GM19463 (cell line): ENCODE measurements at regions not wholly inside any gene's neighbourhood (a gene's known extent, or its start where the extent isn't known, plus 50 kb on each side); places are given as distances from the start of the nearest gene placed in this dataset.
"Not testable (repeated sequence)": the region's sequence is repeated elsewhere in the genome, so short reads cannot be mapped to it uniquely, and the experiment has no call there.

Experiments used
- ATAC-seq: cut with Tn5 transposase; IDR thresholded peaks from one replicate; pipeline ENCODE4 v1.9.1; 2021; ENCODE audit warnings: mild to moderate bottlenecking, moderate library complexity; ENCODE audit not compliant: unreplicated experiment

DNA sequence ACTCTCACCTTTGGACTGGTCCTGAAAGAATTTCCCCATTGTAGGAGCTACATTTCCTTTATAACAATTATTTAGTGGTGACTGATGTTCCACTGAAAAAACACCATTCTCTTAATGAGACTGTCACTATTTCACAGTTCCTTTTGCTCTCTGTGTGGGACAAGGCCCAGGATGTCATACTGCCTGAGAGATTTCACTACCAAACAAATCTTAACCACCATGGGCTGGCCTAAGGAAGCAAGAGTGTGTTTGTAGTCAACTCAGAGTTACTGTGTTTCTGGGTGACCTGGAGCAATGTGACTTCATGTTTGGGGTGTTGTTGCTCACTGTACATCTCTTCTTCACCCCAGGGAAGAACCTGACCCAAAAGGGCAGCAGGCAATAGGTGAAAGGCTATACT is 50.1 kb upstream of the ZNF608 start:
- peak; percentile 47 for ATAC-seq

DNA sequence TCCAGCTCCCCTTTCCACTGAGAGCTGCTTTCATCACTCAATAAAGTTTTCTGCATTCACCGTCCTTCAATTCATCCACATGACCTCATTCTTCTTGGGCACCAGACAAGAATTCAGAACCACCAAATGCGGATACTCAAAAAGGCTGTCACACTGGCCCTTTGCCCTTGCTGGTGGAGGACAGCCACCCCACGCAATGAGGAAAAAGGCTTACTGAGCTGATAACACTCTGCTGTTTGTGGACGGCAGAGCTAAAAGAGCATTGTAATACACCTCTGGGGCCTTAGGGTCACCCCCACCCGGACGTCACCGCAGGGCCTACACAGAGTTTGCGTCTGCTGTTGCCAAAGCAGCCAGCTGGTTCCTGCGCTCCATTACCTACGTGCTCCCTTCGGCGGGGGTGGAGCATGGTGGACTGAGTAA is 51.2 kb upstream of the ZNF608 start:
- ATAC-seq: no peak

DNA sequence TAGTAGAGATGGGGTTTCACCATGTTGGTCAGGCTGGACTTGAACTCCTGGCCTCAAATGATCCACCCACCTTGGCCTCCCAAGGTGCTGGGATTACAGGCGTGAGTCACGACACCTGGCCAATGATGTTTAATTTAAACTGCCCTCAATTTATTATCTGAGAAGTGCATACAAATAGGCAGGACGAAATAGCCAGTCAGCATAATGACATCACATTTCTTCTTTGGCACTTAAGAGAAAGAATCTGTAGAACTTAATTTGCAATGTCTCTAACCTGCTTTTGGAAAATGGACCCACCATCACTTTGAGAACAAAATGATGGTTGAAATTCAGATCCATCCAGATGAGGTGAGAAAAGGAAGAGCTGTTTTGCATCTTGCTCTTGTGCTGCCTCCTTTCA is 52.5 kb upstream of the ZNF608 start:
- no peak for ATAC-seq

DNA sequence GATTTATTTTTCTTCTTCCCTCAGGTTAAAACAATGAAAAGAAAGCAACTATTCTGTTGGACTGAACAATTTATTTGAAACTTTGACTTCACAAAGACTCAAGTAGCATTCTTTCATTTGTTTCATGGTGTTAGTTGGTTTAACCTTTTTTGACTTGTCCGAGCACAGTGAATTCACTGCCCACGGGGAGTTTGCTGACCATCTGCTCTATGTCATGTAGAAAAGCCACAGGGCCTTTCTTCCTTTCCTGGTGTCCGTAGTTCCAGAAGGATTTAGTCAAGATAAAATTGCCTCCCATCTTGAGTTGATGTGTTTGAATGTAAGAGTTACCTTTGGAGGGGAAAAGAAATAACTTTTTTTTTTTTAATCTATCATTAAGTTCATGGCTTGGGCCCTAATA is 55.1 kb upstream of the ZNF608 start:
- no peak for ATAC-seq

DNA sequence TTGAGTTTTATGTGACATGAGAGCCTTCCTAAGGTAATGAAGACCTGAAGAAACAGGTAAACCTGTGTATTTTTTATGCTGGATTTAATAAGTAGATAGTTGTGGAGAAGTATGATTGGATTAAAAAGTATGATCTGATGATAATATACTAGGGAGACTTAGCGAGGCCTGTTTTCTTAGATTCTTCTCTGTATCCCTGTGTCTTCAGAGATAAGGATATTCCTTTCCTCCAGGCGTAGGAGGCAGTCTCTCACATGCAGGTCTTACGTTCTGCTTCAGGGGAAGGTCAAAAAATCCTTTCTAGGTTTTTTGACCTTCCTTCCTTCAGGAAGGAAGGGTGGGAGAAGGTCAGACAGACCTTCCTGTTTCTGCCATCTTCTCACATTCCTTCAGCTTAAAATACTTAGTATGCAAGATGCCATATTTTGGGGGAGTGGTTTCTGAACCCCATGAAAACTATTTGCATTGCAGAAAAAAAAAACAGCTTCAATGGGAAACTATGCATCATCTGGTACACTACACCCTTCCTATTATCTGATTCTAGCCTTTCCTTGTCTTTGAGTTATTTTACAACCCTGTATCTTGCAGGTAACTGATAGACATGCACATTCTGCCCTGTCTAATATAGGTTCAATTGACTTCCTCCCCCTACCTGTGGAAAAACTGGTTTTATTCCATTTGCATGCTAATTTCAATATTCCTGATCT is 57.3 kb upstream of the ZNF608 start:
- ATAC-seq: no peak

DNA sequence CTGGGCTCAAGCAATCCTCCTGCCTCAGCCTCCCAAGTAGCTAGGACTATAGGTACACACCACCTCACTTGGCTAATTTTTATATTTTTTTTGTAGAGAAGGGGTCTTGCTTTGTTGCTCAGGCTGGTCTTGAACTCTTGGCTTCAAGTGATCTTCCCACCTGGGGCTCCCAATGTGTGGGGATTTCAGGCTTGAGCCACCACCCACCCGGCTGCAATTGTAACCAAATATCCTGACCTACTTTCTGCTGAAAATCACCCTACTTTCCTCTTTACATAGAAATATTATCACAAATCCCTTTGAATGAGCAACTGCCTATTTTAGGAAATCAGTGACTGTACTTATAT is 59.6 kb upstream of the ZNF608 start:
- ATAC-seq: no peak

DNA sequence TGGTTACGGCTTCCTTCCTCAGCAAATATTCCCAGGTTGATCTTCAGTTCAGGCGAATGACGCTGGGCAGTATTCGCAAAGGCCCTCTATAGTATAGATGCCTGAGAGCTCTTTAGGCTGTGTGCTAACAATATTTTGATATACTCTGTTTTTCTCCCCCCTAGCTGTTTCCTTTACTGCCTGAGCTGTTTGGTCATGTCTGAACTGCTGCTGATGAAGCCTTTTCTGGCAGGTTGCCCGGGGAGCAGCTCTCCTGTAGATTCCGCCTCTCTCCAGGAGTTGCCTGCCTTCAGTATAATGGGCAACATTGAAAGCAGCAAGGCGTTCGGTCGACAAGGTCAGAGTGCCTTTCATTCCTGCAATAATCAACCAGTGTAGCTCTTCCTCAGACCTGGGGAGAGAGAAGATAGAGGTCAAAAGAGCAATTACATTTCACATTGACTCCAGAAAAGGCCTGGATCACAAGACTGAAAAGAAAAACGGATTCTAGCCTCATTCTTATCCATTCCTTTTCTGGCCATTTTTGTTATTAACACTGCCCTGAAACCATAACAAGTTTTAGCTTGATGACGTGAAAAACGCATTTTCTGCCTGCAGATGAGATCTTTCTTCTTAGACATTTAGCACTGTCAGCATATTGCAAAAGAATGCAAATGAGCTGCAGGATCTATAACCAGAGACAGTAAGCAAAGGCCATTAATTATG is 60.1 kb upstream of the ZNF608 start:
- no peak for ATAC-seq

DNA sequence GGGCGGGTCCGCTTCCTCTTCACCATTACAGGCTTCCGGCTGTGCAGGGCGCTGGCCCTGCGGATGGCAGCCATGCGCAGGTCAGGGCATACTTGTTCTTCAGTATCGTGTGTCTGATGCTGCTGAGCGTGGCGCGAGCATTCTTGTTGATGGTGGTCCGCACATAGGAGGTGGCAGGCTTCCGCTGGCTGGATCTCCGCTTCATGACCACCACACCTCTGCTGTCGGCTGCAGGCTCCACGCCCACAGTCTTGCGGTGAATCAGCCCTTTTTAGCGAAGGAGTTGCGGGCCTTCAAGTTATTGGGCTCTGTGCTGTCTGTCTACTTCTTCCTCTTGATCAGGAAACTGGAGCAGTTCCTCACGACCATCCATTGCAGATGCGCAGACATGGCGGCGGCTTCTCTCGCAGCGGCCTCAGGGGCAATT is 62.4 kb upstream of the ZNF608 start:
- ATAC-seq: no peak

DNA sequence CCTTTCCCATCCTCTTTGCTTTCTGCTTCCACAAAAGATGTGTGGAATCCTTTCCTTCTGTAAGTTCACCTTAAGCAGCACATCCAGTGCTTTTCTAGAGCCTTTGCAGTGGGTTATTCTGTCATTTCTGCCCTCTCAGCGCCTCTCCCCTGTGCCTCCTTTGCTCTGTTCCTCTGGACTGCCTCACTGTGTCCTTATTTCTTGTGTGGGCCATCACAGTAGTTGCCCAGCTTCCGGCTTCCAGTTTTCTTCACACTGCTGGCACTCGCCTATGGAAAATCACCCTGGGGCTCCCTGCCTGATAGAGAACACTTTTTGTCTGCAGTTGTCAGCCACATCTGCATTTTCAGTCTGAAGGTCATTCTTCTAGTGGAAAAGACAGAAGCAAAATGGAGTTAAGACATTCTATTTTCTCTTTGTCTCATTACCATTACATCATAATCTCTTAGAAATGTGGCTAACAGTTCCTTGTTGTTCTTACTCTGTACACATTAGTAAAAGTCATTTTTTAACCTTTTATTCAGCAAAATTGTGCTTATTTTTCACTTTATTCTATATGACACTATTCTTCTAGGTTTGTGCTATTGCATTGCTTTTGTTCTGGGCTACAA is 64.1 kb upstream of the ZNF608 start:
- ATAC-seq: no peak

DNA sequence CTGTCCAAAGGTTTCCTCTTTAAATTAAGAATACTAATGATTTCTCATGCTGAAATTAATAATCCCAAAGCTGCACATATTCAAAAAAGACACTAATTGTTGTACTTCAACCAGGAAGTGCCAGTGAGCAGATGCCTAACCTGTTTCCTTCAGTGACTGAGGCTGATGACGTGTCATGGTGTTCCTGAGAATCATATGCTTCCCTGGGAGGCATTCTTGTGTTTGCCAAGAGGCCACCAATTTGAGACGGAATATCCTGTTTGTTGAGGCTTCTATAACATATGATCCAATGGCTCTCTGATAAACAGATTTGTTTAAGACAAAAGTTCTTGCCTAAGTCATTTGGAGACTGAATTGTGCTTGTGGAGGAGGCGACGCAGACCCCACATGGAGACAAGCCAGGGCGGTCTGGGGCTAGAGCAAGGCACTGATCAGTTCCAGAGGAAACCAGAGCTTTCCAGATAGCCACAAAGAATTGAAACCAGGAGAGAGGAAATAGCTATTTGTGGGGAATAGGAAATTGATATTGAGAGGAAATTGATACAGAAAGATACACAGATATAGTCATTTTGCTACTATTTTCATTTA is 66.4 kb upstream of the ZNF608 start:
- no peak for ATAC-seq

DNA sequence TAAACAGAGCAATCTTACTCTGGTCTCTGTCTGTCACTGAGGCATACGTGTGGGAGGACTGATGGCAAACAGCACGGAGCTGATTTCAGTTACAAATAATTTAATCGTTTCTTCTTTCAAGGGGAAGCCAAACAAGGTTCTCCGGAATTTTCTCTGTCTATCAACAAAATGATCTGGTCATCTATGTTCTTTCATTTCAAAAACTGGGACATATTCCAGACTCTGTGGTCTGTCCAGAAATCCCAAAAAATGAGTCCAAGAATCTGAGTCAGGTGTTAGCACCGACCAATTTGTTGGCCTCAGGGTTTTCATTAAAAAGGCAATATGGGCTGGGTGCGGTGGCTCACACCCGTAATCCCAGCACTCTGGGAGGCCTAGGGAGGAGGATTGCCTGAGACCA is 69.9 kb upstream of the ZNF608 start:
- ATAC-seq: no peak

DNA sequence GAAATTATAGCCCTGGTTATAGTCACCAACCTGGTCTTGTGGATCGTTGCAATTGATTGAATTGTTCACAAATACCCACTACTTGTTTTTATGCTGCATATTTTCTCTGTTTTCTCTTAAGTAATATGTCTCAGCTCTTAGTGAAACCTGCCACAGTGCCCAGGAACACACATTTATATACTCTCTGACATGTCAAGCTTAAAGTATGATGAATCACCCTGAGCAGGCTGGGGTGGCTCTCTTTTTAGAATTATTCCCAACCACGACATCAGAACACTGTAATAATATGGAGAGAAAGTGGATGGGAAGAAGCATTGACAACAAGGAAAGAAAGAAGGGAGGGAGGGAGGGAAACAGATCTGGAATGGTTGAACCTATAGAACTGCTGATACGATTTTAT is 72.8 kb upstream of the ZNF608 start:
- no peak for ATAC-seq

DNA sequence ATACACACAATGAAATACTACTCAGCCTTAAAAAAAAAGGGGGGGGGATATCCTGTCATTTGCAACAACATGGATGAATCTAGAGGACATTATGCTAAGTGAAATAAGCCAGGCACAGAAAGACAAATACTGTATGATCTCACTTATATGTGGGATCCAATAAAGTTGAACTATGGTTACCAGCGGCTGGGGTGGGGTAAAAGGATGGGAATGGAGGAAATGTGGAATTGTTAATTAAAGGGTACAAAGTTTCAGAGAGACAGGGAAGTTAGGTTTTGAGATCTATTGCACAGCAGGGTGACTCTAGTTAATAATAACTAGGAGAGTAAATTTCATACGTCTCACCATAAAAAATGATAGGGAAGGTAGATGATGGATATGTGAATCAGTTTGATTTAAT is 76.2 kb upstream of the ZNF608 start:
- no peak for ATAC-seq

DNA sequence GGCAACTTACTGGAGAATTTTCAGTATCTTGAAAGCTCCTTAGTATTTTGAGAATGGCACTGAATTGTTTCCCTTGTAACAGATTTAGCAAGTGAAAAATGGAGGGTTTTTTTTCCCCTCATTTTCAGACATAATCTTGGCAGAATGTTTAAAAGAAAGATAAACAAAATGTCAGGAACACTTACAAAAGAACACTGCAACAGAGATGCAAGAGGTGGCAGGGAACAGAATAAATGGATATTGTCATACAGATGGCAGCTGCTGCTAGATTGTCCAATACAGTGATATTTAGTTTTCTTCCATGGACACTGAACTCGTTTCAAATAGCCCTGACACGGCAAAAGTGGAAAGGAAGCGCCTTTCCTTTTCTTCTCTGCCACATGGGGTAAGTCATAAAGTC is 76.9 kb upstream of the ZNF608 start:
- ATAC-seq: no peak

DNA sequence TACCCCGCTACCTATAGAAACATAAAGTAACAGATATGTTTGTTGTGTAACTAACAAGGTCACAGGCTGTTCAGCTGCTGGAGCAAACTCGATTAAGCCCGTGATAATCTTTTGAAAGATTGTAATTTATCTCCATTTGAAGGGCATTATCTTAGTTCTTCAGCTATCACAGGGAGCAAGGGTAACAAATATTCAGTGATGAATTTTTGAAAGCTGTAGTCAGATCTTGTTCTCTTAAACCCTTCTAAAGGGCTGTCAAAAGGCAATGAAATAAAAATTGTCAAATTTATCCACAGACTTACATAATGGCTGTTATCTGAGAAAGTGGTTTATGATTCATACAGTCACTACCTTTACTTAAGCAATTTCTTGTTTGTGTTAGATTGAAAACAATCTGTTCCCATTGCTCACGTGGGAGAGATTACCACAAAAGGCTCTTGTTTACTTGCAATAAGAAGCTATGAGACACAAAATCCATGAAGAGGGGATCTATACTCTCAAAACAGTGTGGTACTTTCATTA is 78.3 kb upstream of the ZNF608 start:
- no peak for ATAC-seq

DNA sequence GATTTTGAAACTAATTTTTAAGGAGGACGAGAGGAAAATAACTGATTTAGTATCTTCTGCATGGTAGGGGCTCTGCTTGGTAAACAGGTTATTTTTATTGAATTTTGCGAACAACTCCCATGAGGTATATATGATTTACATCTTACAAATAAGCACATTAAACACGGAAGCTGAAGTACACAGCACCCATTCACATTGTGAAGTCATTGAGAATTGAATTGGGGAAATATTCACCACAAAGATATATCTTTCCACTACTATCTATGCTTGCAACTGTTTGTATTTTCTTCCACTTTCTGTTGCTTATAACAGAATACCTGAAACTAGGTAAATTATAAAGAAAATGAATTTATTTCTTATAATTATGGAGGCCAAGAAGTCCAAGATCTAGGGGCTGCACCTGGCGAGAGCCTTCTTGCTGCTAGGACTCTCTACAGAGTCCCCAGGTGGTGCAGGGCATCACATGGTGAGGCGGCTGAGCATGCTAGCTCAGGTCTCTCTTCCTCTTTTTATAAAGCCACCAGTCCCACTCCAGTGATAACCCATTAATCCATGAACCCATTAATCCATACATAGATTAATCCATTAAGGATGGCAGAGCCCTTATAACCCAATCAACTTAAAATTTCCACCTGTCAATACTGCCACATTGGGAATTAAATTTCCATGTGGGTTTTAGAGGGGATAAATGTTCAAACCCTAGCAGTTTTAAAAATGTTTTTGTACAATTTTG is 79.0 kb upstream of the ZNF608 start:
- peak; percentile 91 for ATAC-seq

DNA sequence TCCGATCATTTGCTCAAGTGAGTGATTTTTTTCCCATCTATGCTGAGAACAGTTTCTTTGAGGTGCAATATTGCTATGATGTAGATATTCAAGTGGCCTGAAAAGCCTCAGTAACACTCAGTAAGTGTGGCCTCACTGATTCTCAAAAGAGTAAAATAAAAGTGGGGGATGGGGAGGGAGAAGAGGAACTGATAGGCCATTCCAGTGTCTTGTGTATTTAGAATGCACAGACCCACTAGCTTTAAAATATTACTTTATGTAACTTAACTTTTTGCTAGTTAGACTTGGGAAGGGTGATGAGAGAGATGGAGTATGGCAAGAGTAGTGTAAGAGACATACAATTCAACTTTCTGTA is 79.5 kb upstream of the ZNF608 start:
- no peak for ATAC-seq

DNA sequence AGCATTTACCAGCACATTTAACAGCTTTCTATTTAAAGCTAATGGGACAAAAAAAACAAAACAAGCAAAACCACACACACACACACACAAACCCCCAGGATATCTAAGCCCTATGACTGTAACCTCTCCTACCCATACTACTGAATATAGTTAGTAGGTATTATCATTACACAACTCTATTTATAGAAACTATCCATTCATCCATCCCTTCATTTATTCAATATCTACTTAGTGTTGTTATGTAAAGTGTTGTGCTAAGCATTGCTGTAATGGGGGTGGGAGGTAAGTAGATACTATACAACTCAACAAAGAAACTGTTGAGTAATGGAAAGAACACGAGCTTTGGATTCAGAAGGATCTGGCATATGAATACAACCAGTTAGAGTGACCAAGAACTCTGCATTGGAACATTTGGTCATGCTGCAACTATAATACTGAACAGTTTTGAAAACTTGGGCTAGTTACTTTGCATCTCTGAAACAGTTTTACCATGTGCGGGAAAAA is 82.3 kb upstream of the ZNF608 start:
- ATAC-seq: no peak

DNA sequence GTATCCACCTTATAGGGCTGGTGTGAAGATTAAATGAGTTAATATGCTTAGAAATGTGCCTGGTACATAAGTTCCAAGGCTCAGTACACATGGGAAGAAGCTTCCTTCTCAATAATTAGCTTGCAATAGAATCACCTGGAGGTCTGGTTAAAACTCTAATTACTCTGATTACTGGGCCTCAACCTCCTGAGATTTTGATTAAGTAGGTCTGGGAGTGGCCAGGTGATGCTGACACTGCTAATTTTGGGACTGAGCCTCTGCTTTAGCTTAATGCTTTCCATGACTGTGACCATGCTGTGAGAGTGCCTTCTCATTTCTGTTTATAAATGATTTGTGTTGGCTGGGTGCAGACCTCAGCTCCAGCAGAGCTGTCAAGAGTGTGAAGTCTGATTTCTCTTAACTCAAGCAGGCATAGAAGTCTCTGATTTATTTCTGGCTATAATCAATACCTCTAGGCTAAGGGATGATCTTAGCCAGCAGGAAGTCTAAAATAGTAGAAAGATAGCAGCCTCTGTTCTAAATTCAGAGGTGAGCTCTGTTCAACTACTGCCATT is 85.3 kb upstream of the ZNF608 start:
- no peak for ATAC-seq

DNA sequence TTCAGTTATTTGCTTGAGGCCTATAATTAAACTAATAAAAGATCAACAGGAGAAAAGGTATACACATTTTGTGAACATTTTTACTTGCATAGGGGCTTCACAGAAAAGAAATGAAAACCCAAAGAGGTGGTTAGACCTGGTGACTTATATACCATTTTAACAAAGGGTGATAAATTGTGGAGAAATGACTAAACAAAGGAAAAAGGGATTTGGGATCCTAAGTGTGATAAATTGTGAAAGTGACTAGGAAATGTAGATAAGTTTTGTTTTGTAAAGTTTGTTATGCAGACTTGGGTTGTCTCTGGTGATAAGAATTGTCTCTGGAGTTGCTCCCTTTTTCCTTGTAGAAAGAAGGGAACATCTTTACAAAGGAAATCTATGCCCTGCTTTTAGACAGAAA is 86.1 kb upstream of the ZNF608 start:
- ATAC-seq: no peak

DNA sequence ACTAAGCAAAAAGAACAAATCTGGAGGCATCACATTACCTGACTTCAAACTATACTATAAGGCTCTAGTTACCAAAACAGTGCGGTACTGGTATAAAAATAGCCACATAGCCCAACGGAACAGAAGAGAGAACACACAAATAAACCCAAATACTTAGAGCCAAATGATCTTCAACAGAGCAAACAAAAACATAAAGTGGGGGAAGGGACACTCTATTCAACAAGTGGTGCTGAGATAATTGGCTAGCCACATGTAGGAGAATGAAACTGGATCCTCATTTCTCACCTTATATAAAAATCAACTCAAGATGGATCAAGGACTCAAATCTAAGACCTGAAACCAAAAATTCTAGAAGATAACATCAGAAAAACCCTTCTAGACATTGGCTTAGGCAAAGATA is 89.9 kb upstream of the ZNF608 start:
- not testable (repeated sequence) for ATAC-seq
